PC-3 (cell line): ENCODE measurements at regions not wholly inside any gene's neighbourhood (a gene's known extent, or its start where the extent isn't known, plus 50 kb on each side); places are given as distances from the start of the nearest gene placed in this dataset.

Experiments used
- ATAC-seq: fragments of 200-7000 bp; cut with Tn5 transposase; 2 replicates; pipeline ENCODE4 v1.9.1; 2020; ENCODE audit warnings: mild to moderate bottlenecking, moderate library complexity
- BruUV-seq: library from RNA; stranded (reverse); fragments of 400-500 nt; replicated peaks from 2 replicates; lab custom pipeline; 2021; lab: Mats Ljungman, UMichigan
- CTCF ChIA-PET: fragments of 300-600 bp; sonication (Branson Sonifier 250); formaldehyde crosslinking; loops from one replicate; lab custom pipeline; 2022; ENCODE audit warnings: antibody characterized with exemption; lab: Charles Lee
- POLR2A ChIA-PET: fragments of 300-600 bp; sonication (Branson Sonifier 250); formaldehyde crosslinking; loops from one replicate; lab custom pipeline; 2022; ENCODE audit warnings: antibody characterized with exemption; ENCODE audit not compliant: unreplicated experiment; lab: Charles Lee
- DNase-seq: peaks from one replicate; pipeline ENCODE4 v3.0.0-alpha.2; 2015
- H2AFZ ChIP-seq: fragments of 300-600 bp; sonication (generic); 2 replicates; pipeline ENCODE4 v1.6.0; 2016; ENCODE audit warnings: antibody characterized with exemption, low read length
- H3F3A ChIP-seq: fragments of 300-600 bp; sonication (generic); one replicate; pipeline ENCODE4 v1.6.0; 2017; ENCODE audit warnings: antibody characterized with exemption, low read length, control low read depth, mild to moderate bottlenecking; ENCODE audit not compliant: unreplicated experiment
- H3K27ac ChIP-seq: fragments of 300-600 bp; sonication (generic); 2 replicates; pipeline ENCODE4 v1.5.1; 2016; ENCODE audit warnings: mild to moderate bottlenecking, low read length
- H3K27me3 ChIP-seq: fragments of 300-600 bp; sonication (generic); 2 replicates; pipeline ENCODE4 v1.6.1; 2016; ENCODE audit warnings: low read length, mixed read lengths
- H3K36me3 ChIP-seq: fragments of 300-600 bp; sonication (generic); 2 replicates; pipeline ENCODE4 v1.6.1; 2016; ENCODE audit warnings: low read depth, mixed run types, low read length, mixed read lengths
- H3K4me1 ChIP-seq: fragments of 300-600 bp; sonication (generic); 2 replicates; pipeline ENCODE4 v1.5.1; 2016; ENCODE audit warnings: low read length; ENCODE audit not compliant: insufficient read depth
- H3K4me2 ChIP-seq: fragments of 300-600 bp; sonication (generic); 2 replicates; pipeline ENCODE4 v1.6.0; 2016; ENCODE audit warnings: low read length
- H3K4me3 ChIP-seq: fragments of 300-600 bp; sonication (generic); 2 replicates; pipeline ENCODE4 v1.5.1; 2016; ENCODE audit warnings: mild to moderate bottlenecking, low read length, mixed read lengths
- H3K79me2 ChIP-seq: fragments of 300-600 bp; sonication (generic); 2 replicates; pipeline ENCODE4 v1.6.1; 2017; ENCODE audit warnings: low read length, mixed read lengths
- H3K9ac ChIP-seq: fragments of 300-600 bp; sonication (generic); 2 replicates; pipeline ENCODE4 v1.6.0; 2016; ENCODE audit warnings: mild to moderate bottlenecking, low read length
- H3K9me2 ChIP-seq: fragments of 300-600 bp; sonication (generic); replicated peaks from 2 replicates; pipeline ENCODE4 v1.6.1; 2016; ENCODE audit warnings: mixed run types, low read length, mixed read lengths
- H3K9me3 ChIP-seq: fragments of 300-600 bp; sonication (generic); 2 replicates; pipeline ENCODE4 v1.6.1; 2016; ENCODE audit warnings: low read length, mixed read lengths
- H4K20me1 ChIP-seq: fragments of 300-600 bp; sonication (generic); 2 replicates; pipeline ENCODE4 v1.6.1; 2016; ENCODE audit warnings: low read length, mixed read lengths
- CTCF ChIP-seq: fragments of 300-600 bp; sonication (generic); conservative IDR thresholded peaks from 2 replicates; pipeline ENCODE4 v1.5.1; 2017; ENCODE audit warnings: antibody characterized with exemption, low read depth, mild to moderate bottlenecking, low read length
- EZH2 ChIP-seq: fragments of 300-600 bp; sonication (generic); IDR thresholded peaks from one replicate; pipeline ENCODE4 v1.6.1; 2017; ENCODE audit warnings: antibody characterized with exemption, mild to moderate bottlenecking, low read length; ENCODE audit not compliant: unreplicated experiment
- EZH2phosphoT487 ChIP-seq: fragments of 300-600 bp; sonication (generic); IDR thresholded peaks from 2 replicates; pipeline ENCODE4 v1.6.1; 2018; ENCODE audit warnings: mild to moderate bottlenecking, antibody characterized with exemption, low read length, borderline replicate concordance
- intact Hi-C: fragments of 100-400 bp; cut with micrococcal nuclease; formaldehyde crosslinking; loops from 2 replicates; pipeline ENCODE4 v1.9.0; 2023

DNA sequence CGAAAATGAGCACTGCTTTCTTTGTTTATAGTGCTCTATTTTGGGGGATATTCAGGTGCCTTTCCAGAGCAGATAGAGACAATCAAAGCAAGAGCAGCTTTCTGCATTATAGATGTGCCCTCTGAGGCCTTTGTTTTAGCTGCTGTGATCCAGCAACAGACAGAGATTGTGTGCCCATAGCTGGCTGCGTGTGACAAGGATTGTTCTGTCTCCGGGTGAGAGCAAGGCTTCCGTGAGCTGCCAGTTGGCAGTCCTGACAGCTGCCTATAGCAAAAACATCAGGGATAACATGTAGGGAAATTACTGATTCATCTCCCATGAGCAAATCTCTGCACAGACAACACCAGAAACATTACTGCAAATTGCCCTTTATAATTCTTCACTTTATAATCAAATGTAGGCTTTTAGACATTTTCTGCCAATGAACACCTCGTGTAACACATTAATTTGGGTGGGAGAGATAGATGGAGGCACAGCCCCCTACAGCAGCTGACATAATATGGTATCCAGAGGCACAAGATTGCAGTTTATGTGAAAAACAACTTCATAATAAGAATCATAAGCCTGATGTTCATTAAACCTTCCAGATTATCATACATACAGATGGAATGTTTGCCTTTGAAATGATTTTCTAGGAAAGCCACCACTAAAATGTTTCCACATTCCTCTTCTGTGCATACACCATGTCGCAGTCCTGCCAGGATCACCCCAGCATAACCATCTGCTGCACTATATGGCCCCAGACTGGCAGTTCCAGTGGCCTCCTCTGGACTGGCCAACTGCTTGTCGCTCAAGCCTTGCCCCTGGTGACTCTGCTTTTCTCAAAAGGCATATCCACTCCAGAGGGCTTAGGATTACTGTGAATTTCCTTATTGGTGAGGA lies 131.2 kb downstream of the TRIB2 start:
- Histone ChIP-seq H2AFZ (no peak overlapping the region), H3F3A (no peaks in the 10 kb centered on the region), H4K20me1 (no peaks in the 10 kb centered on the region), H3K4me3 (no peak overlapping the region), H3K9me2 (no peaks in the 10 kb centered on the region), H3K9me3 (no peaks in the 10 kb centered on the region), H3K27me3 (no peaks in the 10 kb centered on the region), H3K4me2 (no peak overlapping the region), H3K79me2 (no peaks in the 10 kb centered on the region), H3K27ac (no peak overlapping the region), H3K36me3 (no peaks in the 10 kb centered on the region), H3K9ac (no peak overlapping the region), H3K4me1 (no peaks in the 10 kb centered on the region)
- ChIA-PET CTCF (no interaction called here), POLR2A (no interaction called here)
- BruUV-seq, result no TSS peak
- intact Hi-C loops, result no loop called here
- no peak for DNase-seq
- TF ChIP-seq EZH2, result no peak
- no peak for TF ChIP-seq EZH2phosphoT487
- TF ChIP-seq CTCF, result no peak
- ATAC-seq, result no peak

DNA sequence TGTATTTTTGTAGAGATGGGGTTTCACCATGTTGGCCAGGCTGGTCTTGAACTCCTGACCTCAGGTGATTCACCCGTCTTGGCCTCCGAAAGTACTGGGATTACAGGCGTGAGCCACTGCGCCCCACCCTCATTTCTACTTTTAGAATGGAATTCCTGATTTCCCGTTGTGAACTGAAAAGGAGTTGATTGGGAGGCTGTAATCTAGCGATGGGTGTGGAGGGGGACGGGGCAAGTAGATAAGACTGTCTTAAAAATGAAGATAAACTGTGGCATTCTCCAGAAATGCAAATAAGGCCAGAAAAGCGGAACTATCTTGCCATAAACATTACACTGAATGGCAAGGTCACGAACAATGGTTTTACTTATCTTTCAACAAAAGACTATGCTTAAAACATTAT lies 135.4 kb downstream of the TRIB2 start:
- no peak for ATAC-seq
- CTCF ChIA-PET, result no interaction called here
- no peak overlapping the region for H3K4me2 ChIP-seq

More for the DNA sequence above, 135.4 kb downstream of the TRIB2 start:
- Histone ChIP-seq H3F3A (peaks cover 6% of the 10 kb centered on the region), H3K9me3 (no peaks in the 10 kb centered on the region), H4K20me1 (no peaks in the 10 kb centered on the region), H3K4me1 (peaks cover 13% of the 10 kb centered on the region), H3K36me3 (no peaks in the 10 kb centered on the region), H2AFZ (no peak overlapping the region), H3K9me2 (no peaks in the 10 kb centered on the region), H3K4me3 (no peak overlapping the region), H3K27me3 (no peaks in the 10 kb centered on the region), H3K79me2 (no peaks in the 10 kb centered on the region), H3K9ac (no peak overlapping the region), H3K27ac (no peak overlapping the region)
- POLR2A ChIA-PET, result no interaction called here
- intact Hi-C loops, result no loop called here
- no TSS peak for BruUV-seq
- DNase-seq, result no peak
- TF ChIP-seq EZH2phosphoT487 (no peak), CTCF (no peak), EZH2 (no peak)
